Neural crest cell (in vitro differentiated cells): ENCODE measurements at regions not wholly inside any gene's neighbourhood (a gene's known extent, or its start where the extent isn't known, plus 50 kb on each side); places are given as distances from the start of the nearest gene placed in this dataset.
A peak's percentile ranks its signal among the peaks of the same experiment; 100 is the strongest.

Source experiments
- DNase-seq: peaks from one replicate; pipeline ENCODE4 v3.0.0; 2021; ENCODE audit warnings: low read depth, mixed read lengths, low spot score
- H3K27ac Mint-ChIP-seq: one replicate; pipeline ENCODE4 v1.8.0; 2021; ENCODE audit warnings: mild to moderate bottlenecking, mixed read lengths; ENCODE audit not compliant: unreplicated experiment
- H3K27me3 Mint-ChIP-seq: 2 replicates; pipeline ENCODE4 v1.8.0; 2021; ENCODE audit warnings: low read depth, mild to moderate bottlenecking, mixed read lengths
- H3K36me3 Mint-ChIP-seq: 2 replicates; pipeline ENCODE4 v1.8.0; 2021; ENCODE audit warnings: low read depth, mild to moderate bottlenecking, mixed read lengths
- H3K4me1 Mint-ChIP-seq: 2 replicates; pipeline ENCODE4 v1.8.0; 2021; ENCODE audit warnings: mixed read lengths
- H3K4me3 Mint-ChIP-seq: one replicate; pipeline ENCODE4 v1.8.0; 2021; ENCODE audit warnings: mild to moderate bottlenecking, mixed read lengths
- H3K9me3 Mint-ChIP-seq: 2 replicates; pipeline ENCODE4 v1.8.0; 2021; ENCODE audit warnings: mixed read lengths
- TF ChIP-seq, protein P1 (sequence below): fragments of 200-600 bp; sonication (generic); conservative IDR thresholded peaks from 2 replicates; pipeline ENCODE4 v1.5.0; 2021; ENCODE audit warnings: antibody characterized with exemption, mild to moderate bottlenecking

DNA sequence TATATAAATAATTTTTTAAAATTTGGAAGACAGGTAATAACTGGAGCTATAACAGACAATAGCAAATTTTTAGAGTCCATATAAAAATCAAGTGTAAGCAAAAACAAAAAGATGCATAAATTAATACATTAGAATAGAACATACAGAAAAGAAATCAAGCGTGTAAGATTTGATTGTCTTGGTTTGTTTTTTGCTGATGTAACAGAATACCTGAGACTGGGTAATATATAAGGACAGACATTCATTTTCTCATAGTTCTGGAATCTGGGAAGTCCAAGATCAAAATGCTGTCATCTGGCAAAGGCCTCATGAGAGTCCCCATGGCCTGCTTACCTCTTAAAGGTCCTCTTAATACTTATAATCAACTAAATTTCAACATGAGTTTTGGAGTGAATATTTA lies 1010.1 kb downstream of the CDH18 start:
- Mint-ChIP-seq H3K9me3 (peaks cover 3% of the 10 kb centered on the region), H3K4me1 (no peaks in the 10 kb centered on the region), H3K27ac (no peak overlapping the region), H3K36me3 (peaks cover under 1% of the 10 kb centered on the region), H3K27me3 (no peaks in the 10 kb centered on the region), H3K4me3 (no peak overlapping the region)
- TF ChIP-seq, protein P1, sequence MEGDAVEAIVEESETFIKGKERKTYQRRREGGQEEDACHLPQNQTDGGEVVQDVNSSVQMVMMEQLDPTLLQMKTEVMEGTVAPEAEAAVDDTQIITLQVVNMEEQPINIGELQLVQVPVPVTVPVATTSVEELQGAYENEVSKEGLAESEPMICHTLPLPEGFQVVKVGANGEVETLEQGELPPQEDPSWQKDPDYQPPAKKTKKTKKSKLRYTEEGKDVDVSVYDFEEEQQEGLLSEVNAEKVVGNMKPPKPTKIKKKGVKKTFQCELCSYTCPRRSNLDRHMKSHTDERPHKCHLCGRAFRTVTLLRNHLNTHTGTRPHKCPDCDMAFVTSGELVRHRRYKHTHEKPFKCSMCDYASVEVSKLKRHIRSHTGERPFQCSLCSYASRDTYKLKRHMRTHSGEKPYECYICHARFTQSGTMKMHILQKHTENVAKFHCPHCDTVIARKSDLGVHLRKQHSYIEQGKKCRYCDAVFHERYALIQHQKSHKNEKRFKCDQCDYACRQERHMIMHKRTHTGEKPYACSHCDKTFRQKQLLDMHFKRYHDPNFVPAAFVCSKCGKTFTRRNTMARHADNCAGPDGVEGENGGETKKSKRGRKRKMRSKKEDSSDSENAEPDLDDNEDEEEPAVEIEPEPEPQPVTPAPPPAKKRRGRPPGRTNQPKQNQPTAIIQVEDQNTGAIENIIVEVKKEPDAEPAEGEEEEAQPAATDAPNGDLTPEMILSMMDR: no peak
- DNase-seq: no peak

DNA sequence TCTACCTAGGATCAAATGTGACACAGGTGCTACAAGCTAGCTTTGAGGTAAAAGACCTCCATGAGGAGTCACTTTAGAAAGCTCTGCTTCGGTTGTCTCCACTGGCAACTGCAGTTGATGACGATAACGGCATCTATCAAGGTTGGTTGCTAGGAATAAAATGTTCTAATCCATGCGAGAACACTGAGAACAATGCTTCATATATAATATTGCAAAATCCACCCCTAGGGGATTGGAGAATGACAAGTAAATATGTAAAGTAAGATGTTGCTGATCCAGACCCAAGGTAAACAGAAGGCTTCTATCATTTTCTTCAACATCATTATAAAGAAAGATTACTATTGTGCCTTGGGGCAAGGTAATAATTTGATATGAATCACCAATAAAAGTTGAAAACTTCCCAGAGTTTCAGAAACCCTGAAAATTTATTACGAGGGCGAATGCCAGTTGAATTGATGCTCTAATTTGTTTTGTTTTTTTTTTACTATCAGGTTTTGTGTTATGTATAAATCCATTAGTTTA lies 1003.4 kb downstream of the CDH18 start:
- H3K4me1 Mint-ChIP-seq: peaks cover 29% of the 10 kb centered on the region
- H3K4me3 Mint-ChIP-seq: no peak overlapping the region
- peaks cover 5% of the 10 kb centered on the region for H3K36me3 Mint-ChIP-seq
- TF ChIP-seq, protein P1: no peak
- H3K27me3 Mint-ChIP-seq: no peaks in the 10 kb centered on the region
- DNase-seq: no peak
- no peak overlapping the region for H3K27ac Mint-ChIP-seq
- peaks cover 6% of the 10 kb centered on the region for H3K9me3 Mint-ChIP-seq

DNA sequence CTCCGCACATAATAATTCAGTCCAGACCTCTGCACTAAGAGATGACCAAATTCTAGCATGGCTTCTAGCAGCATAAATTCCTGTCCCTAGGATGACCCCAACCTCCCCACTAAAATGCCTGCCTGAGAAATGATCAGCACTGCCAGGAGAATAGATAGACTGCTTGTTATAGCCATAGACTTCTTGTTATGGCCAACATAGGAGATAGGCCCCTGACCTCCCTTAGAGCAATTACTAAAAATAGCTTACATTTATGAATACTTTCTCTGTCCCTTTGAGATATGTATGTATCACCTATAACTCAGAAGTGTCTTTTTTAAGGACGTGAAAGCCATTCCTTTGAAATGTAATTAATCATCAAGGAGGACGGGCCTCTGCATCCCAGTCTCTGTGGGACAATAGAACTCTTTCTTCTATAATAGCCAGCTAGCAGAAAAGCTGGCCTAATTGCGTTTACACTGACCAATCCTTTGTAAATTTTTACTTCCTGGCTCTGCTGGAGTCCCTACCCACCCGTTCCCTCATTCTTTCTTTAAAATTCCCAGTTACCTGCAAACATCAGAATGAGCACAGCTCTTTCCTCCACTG lies 1002.7 kb downstream of the CDH18 start:
- Mint-ChIP-seq H3K36me3 (peaks cover 5% of the 10 kb centered on the region), H3K4me1 (peaks cover 33% of the 10 kb centered on the region), H3K27me3 (no peaks in the 10 kb centered on the region), H3K9me3 (peaks cover 6% of the 10 kb centered on the region), H3K27ac (peak overlapping the region; percentile 50), H3K4me3 (peak overlapping the region; percentile 3)
- no peak for DNase-seq
- TF ChIP-seq, protein P1: no peak

DNA sequence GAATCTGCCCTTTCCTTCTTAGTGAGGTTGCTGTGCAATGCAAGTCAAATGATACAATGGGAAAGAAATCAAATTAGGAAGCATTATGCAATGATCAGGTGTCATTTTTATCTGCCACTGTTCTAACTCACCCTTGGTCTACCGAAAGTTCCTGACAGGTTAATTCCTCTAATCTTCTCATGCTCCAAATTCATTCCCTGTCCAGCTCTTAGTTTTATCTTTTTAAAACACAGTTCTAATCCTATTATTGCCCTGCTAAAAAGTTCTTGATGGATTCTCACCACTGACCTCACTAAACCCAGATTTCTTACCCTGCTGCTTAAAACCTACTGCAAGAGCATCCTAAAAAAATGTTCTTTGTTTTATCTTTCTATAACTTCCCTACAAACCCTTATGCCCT lies 1000.9 kb downstream of the CDH18 start:
- DNase-seq: no peak
- TF ChIP-seq, protein P1: no peak
- Mint-ChIP-seq H3K9me3 (peaks cover 3% of the 10 kb centered on the region), H3K36me3 (peaks cover 5% of the 10 kb centered on the region), H3K4me1 (peaks cover 33% of the 10 kb centered on the region), H3K27ac (peak overlapping the region; percentile 82), H3K4me3 (no peak overlapping the region), H3K27me3 (no peaks in the 10 kb centered on the region)

DNA sequence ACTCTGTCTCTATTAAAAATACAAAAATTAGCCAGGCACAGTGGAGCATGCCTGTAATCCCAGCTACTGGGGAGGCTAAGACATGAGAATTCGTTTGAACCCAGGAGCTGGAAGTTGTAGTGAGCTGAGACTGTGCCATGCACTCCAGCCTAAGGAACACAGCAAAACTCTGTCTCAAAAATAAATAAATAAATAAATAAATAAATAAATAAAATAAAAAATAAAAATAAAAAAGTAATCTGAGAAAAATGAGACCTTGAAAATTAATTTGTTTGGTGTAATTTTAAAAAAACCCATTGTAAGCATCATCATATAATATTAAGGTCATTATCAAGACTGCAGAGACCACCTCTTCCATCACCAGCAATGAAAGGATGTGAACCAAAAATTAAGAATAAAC lies 997.1 kb downstream of the CDH18 start:
- peaks cover 19% of the 10 kb centered on the region for H3K4me1 Mint-ChIP-seq
- no peak overlapping the region for H3K4me3 Mint-ChIP-seq
- TF ChIP-seq, protein P1: no peak
- no peaks in the 10 kb centered on the region for H3K9me3 Mint-ChIP-seq
- DNase-seq: no peak
- H3K27ac Mint-ChIP-seq: no peak overlapping the region
- no peaks in the 10 kb centered on the region for H3K27me3 Mint-ChIP-seq
- H3K36me3 Mint-ChIP-seq: no peaks in the 10 kb centered on the region
